Urothelium cell line (cell line): ENCODE measurements at regions not wholly inside any gene's neighbourhood (a gene's known extent, or its start where the extent isn't known, plus 50 kb on each side); places are given as distances from the start of the nearest gene placed in this dataset.

ENCODE experiments used
- DNase-seq: peaks from one replicate; pipeline ENCODE4 v3.0.0; 2011; ENCODE audit warnings: low spot score, mixed read lengths
- FAIRE-seq: peaks from 2 replicates; lab custom pipeline; 2011; peaks lifted over from hg19 to GRCh38; lab: Jason Lieb, UNC

GRCh38 chr9:21561502-21561901 is 79.4 kb upstream of the IFNE start:
- no peak for FAIRE-seq

GRCh38 chr9:21564175-21564574 is 82.1 kb upstream of the IFNE start:
- FAIRE-seq (no peak), DNase-seq (no peak)

More at GRCh38 chr9:21561502-21561901, 79.4 kb upstream of the IFNE start:
- no peak for DNase-seq

GRCh38 chr9:21565155-21565554 is 83.0 kb upstream of the IFNE start:
- DNase-seq = no peak

GRCh38 chr9:21567926-21568325 is 85.8 kb upstream of the IFNE start:
- DNase-seq = no peak
- FAIRE-seq = no peak

More at GRCh38 chr9:21565155-21565554, 83.0 kb upstream of the IFNE start:
- no peak for FAIRE-seq

- DNase-seq (no peak), FAIRE-seq (no peak)
Measured at GRCh38 chr9:21568484-21568883, 86.4 kb upstream of the IFNE start.

- no peak for DNase-seq
- FAIRE-seq = no peak
Measured at GRCh38 chr9:21569721-21570120, 87.6 kb upstream of the IFNE start.

GRCh38 chr9:21570643-21571275 is 88.6 kb upstream of the IFNE start:
- no peak for FAIRE-seq

GRCh38 chr9:21574261-21574660 is 92.1 kb upstream of the IFNE start:
- no peak for DNase-seq
- FAIRE-seq = no peak

More at GRCh38 chr9:21570643-21571275, 88.6 kb upstream of the IFNE start:
- DNase-seq = no peak

GRCh38 chr9:21576331-21577189 is 94.4 kb upstream of the IFNE start:
- FAIRE-seq = no peak
- peak; percentile 36 for DNase-seq

GRCh38 chr9:21579247-21579671 is 97.1 kb upstream of the IFNE start:
- FAIRE-seq (no peak), DNase-seq (no peak)

- DNase-seq = no peak
- no peak for FAIRE-seq
Measured at GRCh38 chr9:21579743-21580142, 97.6 kb upstream of the IFNE start.

- FAIRE-seq (no peak), DNase-seq (no peak)
Measured at GRCh38 chr9:21580636-21581378, 98.7 kb upstream of the IFNE start.

- DNase-seq (no peak), FAIRE-seq (no peak)
Measured at GRCh38 chr9:21583628-21584377, 101.7 kb upstream of the IFNE start.

- no peak for DNase-seq
- no peak for FAIRE-seq
Measured at GRCh38 chr9:21584890-21585289, 102.8 kb upstream of the IFNE start.

GRCh38 chr9:21585756-21586752 is 103.9 kb upstream of the IFNE start:
- FAIRE-seq (no peak), DNase-seq (no peak)

GRCh38 chr9:21589344-21590056 is 107.4 kb upstream of the IFNE start:
- FAIRE-seq = no peak
- no peak for DNase-seq

GRCh38 chr9:21590058-21590996 is 108.2 kb upstream of the IFNE start:
- DNase-seq (no peak), FAIRE-seq (no peak)
